NT2/D1 (cell line): ENCODE measurements at regions not wholly inside any gene's neighbourhood (a gene's known extent, or its start where the extent isn't known, plus 50 kb on each side); places are given as distances from the start of the nearest gene placed in this dataset.

Experiments used
- YY1 ChIP-seq: IDR thresholded peaks from 2 replicates; pipeline ENCODE4 v1.6.1; 2011; ENCODE audit not compliant: insufficient read length, insufficient read depth
- ZNF274 ChIP-seq: IDR thresholded peaks from 2 replicates; pipeline ENCODE4 v1.6.1; 2011; ENCODE audit warnings: mild to moderate bottlenecking, low read depth, low read length

GRCh38 chr1:208628022-208628914 is 384.1 kb upstream of the PLXNA2 start:
- TF ChIP-seq YY1 (no peak), ZNF274 (no peak)
